Mesendoderm (in vitro differentiated cells): ENCODE measurements at regions not wholly inside any gene's neighbourhood (a gene's known extent, or its start where the extent isn't known, plus 50 kb on each side); places are given as distances from the start of the nearest gene placed in this dataset.

Source experiments
- DNase-seq: peaks from one replicate; pipeline ENCODE4 v3.0.0; 2013
- H2AK5ac ChIP-seq: 2 replicates; pipeline ENCODE4 v1.6.1; 2013; ENCODE audit warnings: low read length, inconsistent platforms
- H2BK120ac ChIP-seq: 2 replicates; pipeline ENCODE4 v1.6.1; 2013; ENCODE audit warnings: low read depth, mild to moderate bottlenecking, low read length, moderate library complexity, mixed read lengths
- H2BK15ac ChIP-seq: replicated peaks from 2 replicates; pipeline ENCODE4 v1.6.1; 2013; ENCODE audit warnings: low read depth, mild to moderate bottlenecking, moderate library complexity
- H2BK5ac ChIP-seq: 2 replicates; pipeline ENCODE4 v1.6.1; 2013; ENCODE audit warnings: low read length, inconsistent platforms
- H3K18ac ChIP-seq: 2 replicates; pipeline ENCODE4 v1.6.1; 2013; ENCODE audit warnings: mild to moderate bottlenecking, low read length, mixed read lengths
- H3K23ac ChIP-seq: one replicate; pipeline ENCODE4 v1.6.1; 2013; ENCODE audit warnings: low read length
- H3K27ac ChIP-seq: 2 replicates; pipeline ENCODE4 v1.5.1; 2013; ENCODE audit warnings: low read depth, mild to moderate bottlenecking, inconsistent platforms, low read length, moderate library complexity
- H3K27me3 ChIP-seq: 2 replicates; pipeline ENCODE4 v1.6.1; 2013; ENCODE audit warnings: low read length, control low read depth, mild to moderate bottlenecking, inconsistent platforms; ENCODE audit not compliant: insufficient read depth, poor library complexity
- H3K36me3 ChIP-seq: 2 replicates; pipeline ENCODE4 v1.6.1; 2013; ENCODE audit warnings: low read length, inconsistent platforms; ENCODE audit not compliant: control insufficient read depth, insufficient read depth
- H3K4ac ChIP-seq: one replicate; pipeline ENCODE4 v1.6.1; 2013; ENCODE audit warnings: low read depth, mild to moderate bottlenecking, low read length, moderate library complexity
- H3K4me1 ChIP-seq: 2 replicates; pipeline ENCODE4 v1.6.1; 2013; ENCODE audit warnings: low read depth, low read length, inconsistent platforms; ENCODE audit not compliant: control insufficient read depth
- H3K4me2 ChIP-seq: 2 replicates; pipeline ENCODE4 v1.6.1; 2013; ENCODE audit warnings: low read length
- H3K4me3 ChIP-seq: 2 replicates; pipeline ENCODE4 v1.5.1; 2013; ENCODE audit warnings: mild to moderate bottlenecking, low read length
- H3K56ac ChIP-seq: one replicate; pipeline ENCODE4 v1.6.1; 2013; ENCODE audit warnings: low read length
- H3K79me1 ChIP-seq: 2 replicates; pipeline ENCODE4 v1.6.1; 2013; ENCODE audit warnings: low read length, inconsistent platforms
- H3K79me2 ChIP-seq: 2 replicates; pipeline ENCODE4 v1.6.1; 2013; ENCODE audit warnings: mild to moderate bottlenecking, low read length; ENCODE audit not compliant: control insufficient read depth, insufficient read depth
- H3K9ac ChIP-seq: 2 replicates; pipeline ENCODE4 v1.6.1; 2013; ENCODE audit warnings: low read length, inconsistent platforms
- H4K5ac ChIP-seq: one replicate; pipeline ENCODE4 v1.6.1; 2013; ENCODE audit warnings: low read length
- H4K8ac ChIP-seq: one replicate; pipeline ENCODE4 v1.6.1; 2013; ENCODE audit warnings: low read depth, mild to moderate bottlenecking, control low read depth, low read length, moderate library complexity
- WGBS: extraction: QIAGEN DNeasy Blood & Tissue Kit; methylation state at CpG from one replicate; pipeline ENCODE4 v1.1.7; 2013; ENCODE audit warnings: low lambda C conversion rate, missing lambda C conversion rate; ENCODE audit not compliant: insufficient coverage; ENCODE audit errors: extremely low coverage; 5-methylcytosine and 5-hydroxymethylcytosine counted together

- H2BK5ac ChIP-seq, result no peak overlapping the region
- H2AK5ac ChIP-seq, result no peak overlapping the region
- no peaks in the 10 kb centered on the region for H3K4me1 ChIP-seq
- DNase-seq, result no peak
- H3K56ac ChIP-seq, result no peak overlapping the region
- H3K27ac ChIP-seq, result no peak overlapping the region
- no peak overlapping the region for H3K4me3 ChIP-seq
- H4K8ac ChIP-seq, result no peak overlapping the region
- no peak overlapping the region for H3K9ac ChIP-seq
- no peaks in the 10 kb centered on the region for H3K27me3 ChIP-seq
- no peak overlapping the region for H3K18ac ChIP-seq
- H2BK15ac ChIP-seq, result no peak overlapping the region
- no CpG with 5 or more reads among the region's 9 CpGs for WGBS
- no peaks in the 10 kb centered on the region for H3K79me2 ChIP-seq
- H3K4me2 ChIP-seq, result no peak overlapping the region
- H4K5ac ChIP-seq, result no peak overlapping the region
- no peak overlapping the region for H3K23ac ChIP-seq
- no peak overlapping the region for H2BK120ac ChIP-seq
- no peaks in the 10 kb centered on the region for H3K36me3 ChIP-seq
- H3K79me1 ChIP-seq, result no peaks in the 10 kb centered on the region
- H3K4ac ChIP-seq, result no peak overlapping the region
Measured at GRCh38 chr10:43897765-43898419, 249.2 kb upstream of the ZNF32 start.

- no peak for DNase-seq
- H3K4me2 ChIP-seq, result no peak overlapping the region
- H2BK5ac ChIP-seq, result no peak overlapping the region
- H3K27me3 ChIP-seq, result no peaks in the 10 kb centered on the region
- no peak overlapping the region for H3K4ac ChIP-seq
- H4K8ac ChIP-seq, result no peak overlapping the region
- H3K79me2 ChIP-seq, result no peaks in the 10 kb centered on the region
- H4K5ac ChIP-seq, result no peak overlapping the region
- no peaks in the 10 kb centered on the region for H3K4me1 ChIP-seq
- H3K56ac ChIP-seq, result no peak overlapping the region
- no peak overlapping the region for H2BK15ac ChIP-seq
- no CpG with 5 or more reads among the region's 6 CpGs for WGBS
- no peak overlapping the region for H2BK120ac ChIP-seq
- H3K36me3 ChIP-seq, result no peaks in the 10 kb centered on the region
- no peaks in the 10 kb centered on the region for H3K79me1 ChIP-seq
- no peak overlapping the region for H3K23ac ChIP-seq
- H3K4me3 ChIP-seq, result no peak overlapping the region
- H3K18ac ChIP-seq, result no peak overlapping the region
- H3K9ac ChIP-seq, result no peak overlapping the region
- no peak overlapping the region for H2AK5ac ChIP-seq
- no peak overlapping the region for H3K27ac ChIP-seq
Measured at GRCh38 chr10:43892062-43892770, 243.5 kb upstream of the ZNF32 start.

- no peaks in the 10 kb centered on the region for H3K79me2 ChIP-seq
- no peak overlapping the region for H3K4ac ChIP-seq
- H2BK5ac ChIP-seq, result no peak overlapping the region
- no peaks in the 10 kb centered on the region for H3K4me1 ChIP-seq
- H3K4me2 ChIP-seq, result no peak overlapping the region
- H3K56ac ChIP-seq, result no peak overlapping the region
- H3K36me3 ChIP-seq, result no peaks in the 10 kb centered on the region
- no peak overlapping the region for H2BK15ac ChIP-seq
- H3K27ac ChIP-seq, result no peak overlapping the region
- no peak for DNase-seq
- no peak overlapping the region for H3K18ac ChIP-seq
- H3K9ac ChIP-seq, result no peak overlapping the region
- no peak overlapping the region for H4K5ac ChIP-seq
- no peak overlapping the region for H4K8ac ChIP-seq
- H3K79me1 ChIP-seq, result no peaks in the 10 kb centered on the region
- no peak overlapping the region for H3K4me3 ChIP-seq
- H2AK5ac ChIP-seq, result no peak overlapping the region
- H3K27me3 ChIP-seq, result no peaks in the 10 kb centered on the region
- H2BK120ac ChIP-seq, result no peak overlapping the region
- no peak overlapping the region for H3K23ac ChIP-seq
Measured at GRCh38 chr10:43891241-43891640, 242.6 kb upstream of the ZNF32 start.

GRCh38 chr10:43890124-43890523 lies 241.4 kb upstream of the ZNF32 start:
- WGBS, result no CpG with 5 or more reads among the region's 2 CpGs
- Histone ChIP-seq H3K9ac (no peak overlapping the region), H2BK15ac (no peak overlapping the region), H3K4ac (no peak overlapping the region), H3K79me1 (no peaks in the 10 kb centered on the region), H3K79me2 (no peaks in the 10 kb centered on the region), H4K5ac (no peak overlapping the region), H4K8ac (no peak overlapping the region), H3K4me2 (no peak overlapping the region), H3K27ac (no peak overlapping the region), H3K56ac (no peak overlapping the region), H2BK5ac (no peak overlapping the region), H3K36me3 (no peaks in the 10 kb centered on the region), H3K27me3 (no peaks in the 10 kb centered on the region), H3K4me1 (no peaks in the 10 kb centered on the region), H2BK120ac (no peak overlapping the region), H2AK5ac (no peak overlapping the region), H3K4me3 (no peak overlapping the region), H3K18ac (no peak overlapping the region), H3K23ac (no peak overlapping the region)
- no peak for DNase-seq

GRCh38 chr10:43888586-43888985 lies 239.9 kb upstream of the ZNF32 start:
- Histone ChIP-seq H3K18ac (no peak overlapping the region), H3K23ac (no peak overlapping the region)
- no CpG with 5 or more reads among the region's 3 CpGs for WGBS

GRCh38 chr10:43885842-43886241 lies 237.2 kb upstream of the ZNF32 start:
- Histone ChIP-seq H3K36me3 (no peaks in the 10 kb centered on the region), H3K27ac (no peak overlapping the region), H2BK15ac (no peak overlapping the region), H4K5ac (no peak overlapping the region), H3K79me1 (no peaks in the 10 kb centered on the region), H2BK5ac (no peak overlapping the region), H3K4me3 (no peak overlapping the region), H3K27me3 (no peaks in the 10 kb centered on the region), H3K79me2 (no peaks in the 10 kb centered on the region), H3K23ac (no peak overlapping the region), H4K8ac (no peak overlapping the region), H3K56ac (no peak overlapping the region), H3K4ac (no peak overlapping the region), H3K4me2 (no peak overlapping the region), H2BK120ac (no peak overlapping the region), H2AK5ac (no peak overlapping the region), H3K4me1 (no peaks in the 10 kb centered on the region), H3K18ac (no peak overlapping the region), H3K9ac (no peak overlapping the region)
- DNase-seq, result peak; percentile 38
- WGBS, result no CpG with 5 or more reads among the region's 2 CpGs

More at GRCh38 chr10:43888586-43888985, 239.9 kb upstream of the ZNF32 start:
- Histone ChIP-seq H4K8ac (no peak overlapping the region), H3K27ac (no peak overlapping the region), H2BK15ac (no peak overlapping the region), H2BK120ac (no peak overlapping the region), H2BK5ac (no peak overlapping the region), H3K27me3 (no peaks in the 10 kb centered on the region), H3K79me1 (no peaks in the 10 kb centered on the region), H3K4me3 (no peak overlapping the region), H3K4me2 (no peak overlapping the region), H4K5ac (no peak overlapping the region), H3K4me1 (no peaks in the 10 kb centered on the region), H3K56ac (no peak overlapping the region), H2AK5ac (no peak overlapping the region), H3K79me2 (no peaks in the 10 kb centered on the region), H3K36me3 (no peaks in the 10 kb centered on the region), H3K4ac (no peak overlapping the region), H3K9ac (no peak overlapping the region)
- no peak for DNase-seq
